SK-N-SH (cell line): ENCODE measurements at regions not wholly inside any gene's neighbourhood (a gene's known extent, or its start where the extent isn't known, plus 50 kb on each side); places are given as distances from the start of the nearest gene placed in this dataset.

ENCODE experiments used
- CTCF ChIA-PET: fragments of 300-600, 350-600 bp; formaldehyde crosslinking; extraction: SDS; loops from one replicate; lab custom pipeline; 2021; lab: Yijun Ruan, JAX
- POLR2A ChIA-PET: fragments of 350-600 bp; sonication (Branson Sonifier 250); formaldehyde crosslinking; extraction: SDS; loops from one replicate; lab custom pipeline; 2020; ENCODE audit warnings: antibody characterized with exemption, inconsistent platforms; lab: Yijun Ruan, JAX
- DNase-seq: peaks from one replicate; pipeline ENCODE4 v3.0.0; 2012
- H2AFZ ChIP-seq: fragments of 200-600 bp; sonication (generic); 2 replicates; pipeline ENCODE4 v1.8.1; 2016; ENCODE audit warnings: antibody characterized with exemption, mild to moderate bottlenecking, low read depth
- H3F3A ChIP-seq: fragments of 200-600 bp; sonication (generic); replicated peaks from 2 replicates; pipeline ENCODE3; 2016; ENCODE audit warnings: antibody characterized with exemption, mild to moderate bottlenecking; ENCODE audit not compliant: insufficient read depth
- H3K27ac ChIP-seq, 2 experiments: fragments of 200-500 bp in 1 of 2; fragments of 200-600 bp in 1 of 2; sonication (Bioruptor generic) in 1 of 2; sonication (generic), shearing (Covaris generic) in 1 of 2; 2 replicates each; pipeline versions ENCODE4 v1.5.1 to v1.6.1; 2014 to 2016; ENCODE audit warnings: low read depth in 2 of 2, inconsistent platforms in 1 of 2, low read length in 1 of 2, mild to moderate bottlenecking in 1 of 2, mixed read lengths in 1 of 2
- H3K27me3 ChIP-seq: fragments of 200-600 bp; sonication (generic), shearing (Covaris generic); 2 replicates; pipeline ENCODE4 v1.6.1; 2016; ENCODE audit warnings: mixed run types; ENCODE audit not compliant: insufficient read depth
- H3K36me3 ChIP-seq, 2 experiments: fragments of 200-500 bp in 1 of 2; fragments of 200-600 bp in 1 of 2; sonication (Bioruptor generic) in 1 of 2; sonication (generic) in 1 of 2; replicated peaks in 1 of 2; 2 replicates each; pipeline versions ENCODE3 to v1.5.1; 2014 to 2016; ENCODE audit warnings: low read length in 1 of 2, mild to moderate bottlenecking in 1 of 2; ENCODE audit not compliant: insufficient read depth in 2 of 2, control insufficient read depth in 1 of 2
- H3K4me1 ChIP-seq, 2 experiments: fragments of 200-500 bp in 1 of 2; fragments of 200-600 bp in 1 of 2; sonication (Bioruptor generic) in 1 of 2; sonication (generic), shearing (Covaris generic) in 1 of 2; 2 replicates each; pipeline versions ENCODE4 v1.5.1 to v1.6.1; 2014 to 2016; ENCODE audit warnings: low read depth in 1 of 2, low read length in 1 of 2, mixed run types in 1 of 2; ENCODE audit not compliant: insufficient read depth in 2 of 2, control insufficient read depth in 1 of 2
- H3K4me2 ChIP-seq: fragments of 200-600 bp; sonication (generic), shearing (Covaris generic); 2 replicates; pipeline ENCODE4 v1.6.1; 2017; ENCODE audit warnings: mixed run types
- H3K4me3 ChIP-seq, 2 experiments: fragments of 200-500 bp in 1 of 2; fragments of 200-600 bp in 1 of 2; sonication (Bioruptor generic) in 1 of 2; sonication (generic), shearing (Covaris generic) in 1 of 2; 2 replicates each; pipeline versions ENCODE4 v1.5.1 to v1.8.1; 2014 to 2016; ENCODE audit warnings: low read depth in 2 of 2, inconsistent platforms in 1 of 2, low read length in 1 of 2, mild to moderate bottlenecking in 1 of 2, mixed read lengths in 1 of 2, moderate library complexity in 1 of 2
- H3K79me2 ChIP-seq: fragments of 200-600 bp; sonication (generic); 2 replicates; pipeline ENCODE4 v1.8.1; 2017; ENCODE audit warnings: mild to moderate bottlenecking; ENCODE audit not compliant: insufficient read depth
- H3K9ac ChIP-seq: fragments of 200-600 bp; sonication (generic); 2 replicates; pipeline ENCODE4 v1.6.1; 2017; ENCODE audit warnings: mixed run types
- H3K9me2 ChIP-seq: fragments of 200-600 bp; sonication (generic); 2 replicates; pipeline ENCODE4 v1.6.1; 2017; ENCODE audit warnings: mixed run types
- H3K9me3 ChIP-seq: fragments of 200-600 bp; sonication (generic); 2 replicates; pipeline ENCODE4 v1.6.1; 2017; ENCODE audit warnings: mixed run types, mild to moderate bottlenecking, moderate library complexity
- H4K20me1 ChIP-seq: fragments of 200-600 bp; sonication (generic); 2 replicates; pipeline ENCODE4 v1.6.1; 2017; ENCODE audit warnings: mild to moderate bottlenecking, mixed run types; ENCODE audit not compliant: insufficient read depth
- FOSL2 ChIP-seq: IDR thresholded peaks from 2 replicates; pipeline ENCODE4 v1.4.0; 2012; ENCODE audit warnings: low read depth, mild to moderate bottlenecking, moderate library complexity, borderline replicate concordance
- GABPA ChIP-seq: IDR thresholded peaks from 2 replicates; pipeline ENCODE4 v1.4.0; 2012; ENCODE audit warnings: low read depth, mild to moderate bottlenecking
- GATA2 ChIP-seq: sonication (generic); formaldehyde crosslinking; IDR thresholded peaks from 2 replicates; pipeline ENCODE4 v1.5.0; 2020; ENCODE audit warnings: mild to moderate bottlenecking, missing genetic modification reagents
- NRF1 ChIP-seq: IDR thresholded peaks from 2 replicates; pipeline ENCODE4 v1.6.1; 2012; ENCODE audit warnings: low read depth, mild to moderate bottlenecking, low read length
- POLR2AphosphoS5 ChIP-seq: IDR thresholded peaks from 2 replicates; pipeline ENCODE4 v1.6.1; 2012; ENCODE audit warnings: low read depth, low read length
- RAD21 ChIP-seq: IDR thresholded peaks from 2 replicates; pipeline ENCODE4 v1.6.1; 2012; ENCODE audit warnings: mild to moderate bottlenecking, low read length
- RFX5 ChIP-seq: IDR thresholded peaks from 2 replicates; pipeline ENCODE4 v1.6.1; 2012; ENCODE audit warnings: mild to moderate bottlenecking, improper control_type of control experiment, low read length
- TAF1 ChIP-seq: IDR thresholded peaks from 2 replicates; pipeline ENCODE4 v1.6.1; 2012; ENCODE audit warnings: low read depth, mild to moderate bottlenecking, low read length, moderate library complexity, borderline replicate concordance
- YY1 ChIP-seq: IDR thresholded peaks from 2 replicates; pipeline ENCODE4 v1.4.0; 2012; ENCODE audit warnings: low read depth, mild to moderate bottlenecking
- WGBS: methylation state at CpG from one replicate; pipeline ENCODE4 v1.1.6; 2017; ENCODE audit warnings: low lambda C conversion rate; 5-methylcytosine and 5-hydroxymethylcytosine counted together
- TF ChIP-seq, protein P1 (sequence below): fragments of 200-600 bp; sonication (generic); IDR thresholded peaks from 2 replicates; pipeline ENCODE4 v1.6.1; 2017; ENCODE audit warnings: antibody characterized with exemption, mild to moderate bottlenecking, moderate library complexity
- TF ChIP-seq, protein P2 (sequence below): IDR thresholded peaks from 2 replicates; pipeline ENCODE4 v1.4.0; 2012; ENCODE audit warnings: low read depth, borderline replicate concordance
- TF ChIP-seq, protein P3 (sequence below): fragments of 150-350 bp; IDR thresholded peaks from 2 replicates; pipeline ENCODE4 v1.6.1; 2016; ENCODE audit warnings: mild to moderate bottlenecking, low read depth, low read length

DNA sequence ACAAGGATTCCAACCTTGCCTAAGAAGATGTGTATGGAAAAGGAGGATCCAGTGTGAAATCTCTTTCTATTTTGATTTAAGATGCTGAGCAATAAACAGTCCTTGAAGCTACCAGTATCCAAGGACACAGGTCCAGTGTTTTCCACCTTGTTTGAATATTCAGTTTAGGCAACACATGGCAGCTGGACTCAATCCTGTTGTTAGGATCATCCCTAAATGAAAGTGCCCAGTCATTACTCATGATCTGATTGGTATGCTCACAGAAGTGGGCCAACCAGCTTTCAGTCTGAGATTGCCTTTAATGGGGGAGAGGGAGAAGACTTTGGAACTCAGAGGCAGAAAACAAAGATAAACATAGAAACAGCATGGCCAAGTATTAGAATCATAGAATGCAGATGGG lies 355.7 kb upstream of the ADAMTSL1 start (continued):
- TF ChIP-seq TAF1, result no peak
- TF ChIP-seq YY1, result no peak
- TF ChIP-seq, protein P1, sequence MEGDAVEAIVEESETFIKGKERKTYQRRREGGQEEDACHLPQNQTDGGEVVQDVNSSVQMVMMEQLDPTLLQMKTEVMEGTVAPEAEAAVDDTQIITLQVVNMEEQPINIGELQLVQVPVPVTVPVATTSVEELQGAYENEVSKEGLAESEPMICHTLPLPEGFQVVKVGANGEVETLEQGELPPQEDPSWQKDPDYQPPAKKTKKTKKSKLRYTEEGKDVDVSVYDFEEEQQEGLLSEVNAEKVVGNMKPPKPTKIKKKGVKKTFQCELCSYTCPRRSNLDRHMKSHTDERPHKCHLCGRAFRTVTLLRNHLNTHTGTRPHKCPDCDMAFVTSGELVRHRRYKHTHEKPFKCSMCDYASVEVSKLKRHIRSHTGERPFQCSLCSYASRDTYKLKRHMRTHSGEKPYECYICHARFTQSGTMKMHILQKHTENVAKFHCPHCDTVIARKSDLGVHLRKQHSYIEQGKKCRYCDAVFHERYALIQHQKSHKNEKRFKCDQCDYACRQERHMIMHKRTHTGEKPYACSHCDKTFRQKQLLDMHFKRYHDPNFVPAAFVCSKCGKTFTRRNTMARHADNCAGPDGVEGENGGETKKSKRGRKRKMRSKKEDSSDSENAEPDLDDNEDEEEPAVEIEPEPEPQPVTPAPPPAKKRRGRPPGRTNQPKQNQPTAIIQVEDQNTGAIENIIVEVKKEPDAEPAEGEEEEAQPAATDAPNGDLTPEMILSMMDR, result no peak
- TF ChIP-seq RFX5, result no peak

DNA sequence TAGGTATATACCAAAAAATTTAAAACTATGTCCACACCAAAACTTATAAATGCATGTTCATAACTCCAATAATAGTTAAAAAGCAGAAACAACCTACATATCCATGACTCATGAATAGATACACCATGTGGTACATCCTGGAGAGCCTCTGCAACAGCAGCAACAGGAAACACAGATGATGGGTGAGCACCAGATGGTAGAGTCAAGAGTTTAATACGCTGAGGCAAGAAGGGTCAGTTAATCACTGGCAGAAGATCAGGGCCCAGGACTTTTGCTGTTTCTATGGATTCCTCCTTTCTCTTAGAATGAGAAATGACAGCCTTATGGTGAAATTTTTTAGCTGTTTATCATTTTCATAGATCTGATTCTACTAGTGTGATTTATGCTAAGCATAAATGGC lies 351.8 kb upstream of the ADAMTSL1 start:
- Histone ChIP-seq H3K27ac (no peak overlapping the region), H3K4me3 (no peak overlapping the region), H3K4me1 (no peaks in the 10 kb centered on the region), H3K4me2 (no peak overlapping the region), H3K9ac (no peak overlapping the region), H3K27me3 (peaks cover 6% of the 10 kb centered on the region; the same call in 1 of the 2 replicates), H2AFZ (no peak overlapping the region), H3K36me3 (no peaks in the 10 kb centered on the region), H3F3A (no peaks in the 10 kb centered on the region), H4K20me1 (no peaks in the 10 kb centered on the region), H3K9me3 (no peaks in the 10 kb centered on the region), H3K9me2 (no peaks in the 10 kb centered on the region), H3K79me2 (no peaks in the 10 kb centered on the region)
- ChIA-PET CTCF (no interaction called here), POLR2A (no interaction called here)
- TF ChIP-seq POLR2AphosphoS5, result no peak
- no peak for DNase-seq
- 0% methylated on average over 1 of the region's 1 CpG for WGBS

DNA sequence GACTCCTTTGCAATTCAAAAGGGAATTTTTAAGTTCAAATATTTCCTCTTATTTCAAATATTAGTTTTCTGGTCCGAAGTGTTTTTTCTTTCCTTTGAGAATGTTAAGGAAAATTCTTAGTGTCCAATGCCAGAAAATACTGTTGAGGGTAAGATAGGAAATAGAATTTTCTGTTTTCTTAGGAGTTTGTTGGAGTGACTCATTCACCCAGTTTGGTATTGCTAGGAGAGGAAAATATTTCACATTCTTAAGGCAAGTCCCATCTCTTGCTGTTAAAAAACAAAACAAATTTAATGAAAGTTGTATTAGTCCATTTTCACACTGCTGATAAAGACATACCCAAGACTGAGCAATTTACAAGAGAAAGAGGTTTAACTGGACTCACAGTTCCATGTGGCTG lies 349.2 kb upstream of the ADAMTSL1 start:
- no peak overlapping the region for H3K4me2 ChIP-seq
- H3K36me3 ChIP-seq, result no peaks in the 10 kb centered on the region
- no peaks in the 10 kb centered on the region for H3F3A ChIP-seq
- H3K9me3 ChIP-seq, result no peaks in the 10 kb centered on the region
- ChIA-PET CTCF (no interaction called here), POLR2A (no interaction called here)
- TF ChIP-seq, protein P2, sequence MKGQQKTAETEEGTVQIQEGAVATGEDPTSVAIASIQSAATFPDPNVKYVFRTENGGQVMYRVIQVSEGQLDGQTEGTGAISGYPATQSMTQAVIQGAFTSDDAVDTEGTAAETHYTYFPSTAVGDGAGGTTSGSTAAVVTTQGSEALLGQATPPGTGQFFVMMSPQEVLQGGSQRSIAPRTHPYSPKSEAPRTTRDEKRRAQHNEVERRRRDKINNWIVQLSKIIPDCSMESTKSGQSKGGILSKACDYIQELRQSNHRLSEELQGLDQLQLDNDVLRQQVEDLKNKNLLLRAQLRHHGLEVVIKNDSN, result no peak
- TF ChIP-seq NRF1 (no peak), RAD21 (no peak), RFX5 (no peak), POLR2AphosphoS5 (no peak), GATA2 (no peak), GABPA (no peak), FOSL2 (no peak)
- TF ChIP-seq, protein P3, sequence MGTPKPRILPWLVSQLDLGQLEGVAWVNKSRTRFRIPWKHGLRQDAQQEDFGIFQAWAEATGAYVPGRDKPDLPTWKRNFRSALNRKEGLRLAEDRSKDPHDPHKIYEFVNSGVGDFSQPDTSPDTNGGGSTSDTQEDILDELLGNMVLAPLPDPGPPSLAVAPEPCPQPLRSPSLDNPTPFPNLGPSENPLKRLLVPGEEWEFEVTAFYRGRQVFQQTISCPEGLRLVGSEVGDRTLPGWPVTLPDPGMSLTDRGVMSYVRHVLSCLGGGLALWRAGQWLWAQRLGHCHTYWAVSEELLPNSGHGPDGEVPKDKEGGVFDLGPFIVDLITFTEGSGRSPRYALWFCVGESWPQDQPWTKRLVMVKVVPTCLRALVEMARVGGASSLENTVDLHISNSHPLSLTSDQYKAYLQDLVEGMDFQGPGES, result no peak
- TF ChIP-seq, protein P1, result no peak
- no peaks in the 10 kb centered on the region for H3K79me2 ChIP-seq
- WGBS, result 0% methylated on average over 1 of the region's 1 CpG
- no peak overlapping the region for H3K27ac ChIP-seq
- no peak for DNase-seq
- no peaks in the 10 kb centered on the region for H3K4me1 ChIP-seq
- no peak overlapping the region for H3K9ac ChIP-seq
- H2AFZ ChIP-seq, result no peak overlapping the region
- no peaks in the 10 kb centered on the region for H3K9me2 ChIP-seq
- no peak overlapping the region for H3K4me3 ChIP-seq
- H3K27me3 ChIP-seq, result peaks cover 6% of the 10 kb centered on the region; the same call in 1 of the 2 replicates
- H4K20me1 ChIP-seq, result no peaks in the 10 kb centered on the region
